PC-3 (cell line): ENCODE measurements at regions not wholly inside any gene's neighbourhood (a gene's known extent, or its start where the extent isn't known, plus 50 kb on each side); places are given as distances from the start of the nearest gene placed in this dataset.

Experiments
- CTCF ChIP-seq: fragments of 300-600 bp; sonication (generic); conservative IDR thresholded peaks from 2 replicates; pipeline ENCODE4 v1.5.1; 2017; ENCODE audit warnings: antibody characterized with exemption, low read depth, mild to moderate bottlenecking, low read length
- EZH2 ChIP-seq: fragments of 300-600 bp; sonication (generic); IDR thresholded peaks from one replicate; pipeline ENCODE4 v1.6.1; 2017; ENCODE audit warnings: antibody characterized with exemption, mild to moderate bottlenecking, low read length; ENCODE audit not compliant: unreplicated experiment
- EZH2phosphoT487 ChIP-seq: fragments of 300-600 bp; sonication (generic); IDR thresholded peaks from 2 replicates; pipeline ENCODE4 v1.6.1; 2018; ENCODE audit warnings: mild to moderate bottlenecking, antibody characterized with exemption, low read length, borderline replicate concordance

- no peak for TF ChIP-seq CTCF
- TF ChIP-seq EZH2phosphoT487 = no peak
- no peak for TF ChIP-seq EZH2
Observed at GRCh38 chr4:114487101-114487500, 111.5 kb upstream of the UGT8 start.
